ENCODE measurements at regions not wholly inside any gene's neighbourhood (a gene's known extent, or its start where the extent isn't known, plus 50 kb on each side); places are given as distances from the start of the nearest gene placed in this dataset.
A peak's percentile ranks its signal among the peaks of the same experiment; 100 is the strongest.

GRCh38 chrX:39144956-39145355 is 343.7 kb downstream of the MID1IP1 start:
- DNase-seq (ENCODE audit: low read depth): no peak

GRCh38 chrX:39145859-39146258 is 344.6 kb downstream of the MID1IP1 start:
- no peak for DNase-seq (ENCODE audit: low read depth)

GRCh38 chrX:39149761-39150160 is 348.5 kb downstream of the MID1IP1 start:
- DNase-seq (ENCODE audit: low read depth): peak; percentile 39

- DNase-seq (ENCODE audit: low read depth): no peak
Measured at GRCh38 chrX:39150220-39150619, 349.0 kb downstream of the MID1IP1 start.

GRCh38 chrX:39150621-39151020 is 349.4 kb downstream of the MID1IP1 start:
- DNase-seq (ENCODE audit: low read depth): no peak

GRCh38 chrX:39152106-39152649 is 350.9 kb downstream of the MID1IP1 start:
- DNase-seq (ENCODE audit: low read depth): no peak

- no peak for DNase-seq (ENCODE audit: low read depth)
Measured at GRCh38 chrX:39156051-39156450, 354.8 kb downstream of the MID1IP1 start.

- no peak for DNase-seq (ENCODE audit: low read depth)
Measured at GRCh38 chrX:39157006-39157405, 355.7 kb downstream of the MID1IP1 start.

- no peak for DNase-seq (ENCODE audit: low read depth)
Measured at GRCh38 chrX:39157796-39158195, 356.5 kb downstream of the MID1IP1 start.

GRCh38 chrX:39158801-39159657 is 357.8 kb downstream of the MID1IP1 start:
- no peak for DNase-seq (ENCODE audit: low read depth)

GRCh38 chrX:39159921-39160507 is 358.8 kb downstream of the MID1IP1 start:
- DNase-seq (ENCODE audit: low read depth): no peak

GRCh38 chrX:39161611-39162255 is 360.5 kb downstream of the MID1IP1 start:
- no peak for DNase-seq (ENCODE audit: low read depth)

- no peak for DNase-seq (ENCODE audit: low read depth)
Measured at GRCh38 chrX:39162322-39162735, 361.1 kb downstream of the MID1IP1 start.

- no peak for DNase-seq (ENCODE audit: low read depth)
Measured at GRCh38 chrX:39163581-39164126, 362.4 kb downstream of the MID1IP1 start.

- no peak for DNase-seq (ENCODE audit: low read depth)
Measured at GRCh38 chrX:39164212-39164611, 363.0 kb downstream of the MID1IP1 start.

- DNase-seq (ENCODE audit: low read depth): no peak
Measured at GRCh38 chrX:39165185-39165584, 363.9 kb downstream of the MID1IP1 start.

- no peak for DNase-seq (ENCODE audit: low read depth)
Measured at GRCh38 chrX:39165773-39166172, 364.5 kb downstream of the MID1IP1 start.

- DNase-seq (ENCODE audit: low read depth): no peak
Measured at GRCh38 chrX:39167791-39168190, 366.5 kb downstream of the MID1IP1 start.

GRCh38 chrX:39168609-39169008 is 367.4 kb downstream of the MID1IP1 start:
- DNase-seq (ENCODE audit: low read depth): no peak

- no peak for DNase-seq (ENCODE audit: low read depth)
Measured at GRCh38 chrX:39169976-39170375, 368.7 kb downstream of the MID1IP1 start.

- DNase-seq (ENCODE audit: low read depth): no peak
Measured at GRCh38 chrX:39170464-39170863, 369.2 kb downstream of the MID1IP1 start.

GRCh38 chrX:39171686-39172085 is 370.4 kb downstream of the MID1IP1 start:
- no peak for DNase-seq (ENCODE audit: low read depth)

Measured in activated gamma-delta T cell treated with anti-CD3 and anti-CD28 coated beads, Interleukin-2, amount 50 U/mL, for 16 hours (primary cell).